ENCODE measurements at regions not wholly inside any gene's neighbourhood (a gene's known extent, or its start where the extent isn't known, plus 50 kb on each side); places are given as distances from the start of the nearest gene placed in this dataset.

DNA sequence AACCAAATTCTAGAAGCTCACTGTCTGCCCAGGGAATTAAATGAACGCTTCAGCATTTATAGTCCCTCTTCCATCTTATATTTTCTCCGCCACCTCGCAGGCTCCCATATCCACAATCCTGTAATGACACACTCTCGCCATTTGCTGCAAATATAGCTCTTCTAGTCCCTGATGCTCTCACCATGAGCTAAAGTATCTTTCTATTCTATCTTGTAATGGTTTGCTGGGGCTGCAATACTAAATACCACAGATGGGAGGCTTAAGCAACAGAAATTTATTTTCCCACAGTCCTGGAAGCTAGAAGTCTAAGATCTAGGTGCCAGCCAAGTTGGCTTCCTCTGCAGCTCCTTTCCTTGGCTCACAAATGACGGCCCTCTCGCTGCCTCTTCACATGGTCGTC, 106.9 kb upstream of the NPHP3 start:
- no peak for DNase-seq

DNA sequence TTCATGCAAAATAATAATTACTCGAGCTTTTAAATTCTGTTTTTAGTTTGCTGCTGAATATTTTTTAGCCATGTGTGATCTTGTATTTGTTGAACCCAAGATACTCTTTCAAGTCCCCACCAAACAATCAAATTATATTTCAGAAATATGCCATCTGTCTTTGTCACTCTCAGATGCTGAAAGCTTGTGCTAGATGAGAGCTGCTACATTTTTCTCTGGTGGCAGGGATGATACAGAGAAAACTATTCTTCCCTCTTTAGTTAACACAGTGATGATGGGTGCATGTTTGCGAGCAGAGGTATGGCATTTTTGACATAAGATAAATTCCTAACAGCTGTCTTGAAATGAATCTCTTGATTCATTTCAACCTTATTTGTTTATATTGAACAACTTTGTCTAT, 100.6 kb upstream of the NPHP3 start:
- DNase-seq, result no peak

DNA sequence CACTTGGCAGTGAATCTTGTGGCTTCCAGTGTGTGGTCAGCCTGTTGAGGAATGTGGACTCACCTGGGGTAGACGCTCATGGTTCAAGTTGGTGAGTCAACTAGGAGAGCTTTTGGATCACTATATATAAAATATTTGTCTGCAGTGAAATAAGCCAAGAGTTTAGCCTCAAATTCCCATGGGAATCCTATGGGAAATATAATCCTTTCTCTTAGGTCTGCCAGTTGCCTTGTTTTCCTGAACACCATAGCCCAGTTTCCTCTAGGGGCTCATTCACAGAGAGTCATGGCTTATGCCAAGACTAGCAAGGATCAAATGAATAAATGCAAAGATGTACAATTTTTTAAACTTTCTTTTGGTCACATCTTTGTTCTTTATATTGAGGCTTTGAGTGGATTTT, 100.1 kb upstream of the NPHP3 start:
- no peak for DNase-seq

DNA sequence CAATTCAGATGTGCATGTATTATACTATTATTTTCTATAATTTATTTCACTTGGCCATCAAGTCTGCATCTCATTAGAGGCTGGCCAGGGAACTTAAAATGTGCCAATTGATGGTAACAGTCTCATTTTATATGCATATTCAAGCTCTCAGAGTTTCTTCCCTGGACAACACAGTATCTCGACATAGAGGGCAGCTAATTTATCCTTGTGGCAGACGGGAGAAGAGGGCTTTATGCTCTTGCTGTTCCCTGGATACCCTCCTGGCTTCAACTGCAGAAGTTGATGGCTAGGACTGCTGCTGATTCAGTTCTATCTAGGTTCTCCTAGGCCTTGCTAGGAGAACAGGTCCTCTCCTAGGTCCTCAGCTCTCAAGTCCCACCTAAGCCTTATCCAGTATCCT, 99.1 kb upstream of the NPHP3 start:
- DNase-seq, result no peak

DNA sequence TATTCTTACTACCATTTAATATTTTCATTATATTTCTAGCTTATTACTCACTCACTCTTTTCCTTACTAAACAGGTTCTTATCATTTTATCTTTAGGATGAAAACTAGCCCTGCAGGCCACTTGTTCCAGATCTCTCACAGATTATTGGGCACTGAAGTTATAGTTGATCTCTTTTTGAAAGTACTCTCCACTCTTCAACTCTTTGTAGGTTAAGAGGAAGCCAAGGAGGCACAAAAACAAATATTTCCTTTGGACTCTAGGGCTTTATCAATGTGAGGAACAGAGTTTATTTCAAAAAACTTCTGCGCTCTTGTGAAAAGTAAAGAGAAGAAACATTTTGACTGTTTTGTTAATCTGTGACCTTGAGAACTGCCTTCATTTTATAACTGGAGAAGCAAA, 96.0 kb upstream of the NPHP3 start:
- DNase-seq, result no peak

DNA sequence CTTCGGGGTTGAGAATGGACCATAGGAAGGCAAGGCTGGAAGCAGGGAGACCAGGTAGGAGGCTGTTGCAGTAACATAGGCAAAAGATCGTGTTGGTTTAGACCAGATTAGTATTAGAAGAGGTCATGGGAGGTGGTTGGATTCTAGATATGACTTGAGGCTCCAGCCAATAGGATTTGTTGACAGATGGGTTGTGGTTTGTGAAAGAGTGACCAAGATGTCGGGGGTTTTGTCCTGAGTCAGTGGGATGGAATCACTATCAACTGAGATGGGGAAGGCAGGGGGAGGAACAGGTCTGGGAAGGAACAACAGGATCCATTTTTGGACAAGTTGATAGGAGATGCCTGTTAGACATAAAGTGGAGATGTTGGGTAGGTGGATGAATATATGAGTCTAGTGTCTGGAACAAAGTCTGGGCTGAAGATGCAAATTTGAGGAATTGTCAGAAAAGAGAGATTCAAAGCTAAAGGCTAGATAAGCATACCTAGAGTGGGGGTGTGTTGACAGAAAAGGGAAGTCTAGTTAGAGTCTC, 95.5 kb upstream of the NPHP3 start:
- DNase-seq, result no peak

DNA sequence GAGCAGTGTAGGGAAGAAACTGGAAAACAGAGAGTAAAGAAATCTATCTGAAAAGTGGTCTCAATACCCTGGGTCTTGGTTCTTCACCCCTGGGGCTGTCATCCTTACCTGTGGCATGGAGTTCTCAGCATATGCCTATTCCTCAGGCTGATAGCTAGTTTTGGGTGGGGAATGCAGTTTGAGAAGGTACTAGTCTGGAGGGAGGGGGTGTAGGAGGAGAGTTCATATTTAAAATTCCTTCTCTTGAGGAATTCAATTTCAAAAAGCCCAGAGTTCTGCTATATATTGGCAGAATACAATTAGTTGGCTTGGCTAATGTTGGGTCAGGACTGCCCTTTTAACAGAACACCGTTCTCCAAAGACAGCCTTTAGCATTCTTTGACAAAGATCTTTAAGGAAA, 82.9 kb upstream of the NPHP3 start:
- DNase-seq, result no peak

DNA sequence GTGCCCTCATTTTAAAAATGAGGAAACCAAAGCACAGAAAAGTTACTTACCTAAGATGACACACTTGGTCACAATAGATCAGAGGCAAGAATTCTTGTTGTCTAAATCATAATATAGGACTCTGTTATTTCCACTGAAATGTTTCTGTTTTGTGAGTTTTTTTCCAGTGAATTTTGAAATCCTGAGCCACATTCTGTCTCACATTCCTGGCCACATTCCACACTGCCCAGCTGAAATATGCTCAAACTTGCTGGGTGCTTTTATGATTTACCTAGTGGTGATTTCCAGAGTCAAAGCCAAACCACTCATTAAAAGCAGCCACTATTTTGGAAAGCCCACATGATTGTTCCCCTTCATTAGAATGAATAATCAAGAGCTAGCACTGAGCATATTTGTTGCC, 82.3 kb upstream of the NPHP3 start:
- no peak for DNase-seq

DNA sequence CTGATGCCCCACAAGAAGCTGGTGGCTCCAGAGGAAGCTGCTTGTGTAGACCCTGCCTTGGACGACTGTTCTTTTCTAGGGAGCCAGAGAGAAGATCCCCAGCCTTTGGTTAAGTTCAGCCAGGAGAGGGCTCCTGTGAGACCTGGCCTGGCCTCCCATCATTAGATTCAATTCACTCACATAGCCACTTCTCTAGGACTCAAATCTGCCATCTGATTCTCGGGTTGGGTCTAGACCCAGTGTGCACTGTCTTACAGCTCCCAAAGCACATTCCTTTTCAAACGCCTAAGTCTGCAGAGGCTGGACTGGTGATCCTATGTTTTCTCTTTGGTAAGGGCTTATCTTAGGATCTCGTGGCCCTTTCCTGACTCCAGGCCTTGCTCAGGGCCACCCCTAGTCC, 81.7 kb upstream of the NPHP3 start:
- DNase-seq, result no peak

DNA sequence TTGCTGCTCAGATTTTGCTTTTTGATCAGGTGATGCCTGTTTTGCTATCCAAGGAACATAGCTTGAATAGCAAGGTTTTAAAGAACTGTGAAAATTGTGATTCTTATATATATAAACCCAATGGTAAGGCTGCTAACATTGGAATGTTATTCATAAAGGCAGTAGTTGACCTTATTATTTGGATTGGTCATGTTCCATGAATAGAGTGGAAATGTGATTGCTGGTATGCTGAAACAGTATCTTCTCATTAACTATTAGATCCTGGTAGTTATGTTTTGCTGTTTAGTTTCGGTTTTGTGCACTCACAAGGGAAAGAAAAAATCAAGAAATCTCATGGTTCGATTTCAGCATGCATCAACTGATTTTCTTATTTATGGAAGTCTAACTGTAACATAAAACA, 78.7 kb upstream of the NPHP3 start:
- DNase-seq, result no peak

DNA sequence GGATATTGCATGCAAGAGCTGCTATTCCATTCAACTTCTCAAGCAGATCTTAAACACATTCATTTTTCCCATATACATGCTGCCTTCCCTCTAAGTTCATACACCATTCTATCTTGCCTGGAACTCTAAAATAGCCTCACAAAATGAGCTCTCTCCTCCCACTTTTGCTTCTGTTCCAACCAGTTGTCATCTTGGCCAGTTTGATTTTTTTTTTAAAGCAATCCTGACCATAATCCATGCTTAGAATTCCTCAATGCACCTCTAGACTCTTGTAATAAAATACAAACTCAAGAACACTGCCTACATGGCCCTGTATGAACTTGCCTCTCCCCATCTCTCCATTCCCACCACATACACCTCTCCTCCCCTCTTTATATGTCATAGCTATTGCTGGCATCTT, 68.6 kb upstream of the NPHP3 start:
- DNase-seq, result no peak

DNA sequence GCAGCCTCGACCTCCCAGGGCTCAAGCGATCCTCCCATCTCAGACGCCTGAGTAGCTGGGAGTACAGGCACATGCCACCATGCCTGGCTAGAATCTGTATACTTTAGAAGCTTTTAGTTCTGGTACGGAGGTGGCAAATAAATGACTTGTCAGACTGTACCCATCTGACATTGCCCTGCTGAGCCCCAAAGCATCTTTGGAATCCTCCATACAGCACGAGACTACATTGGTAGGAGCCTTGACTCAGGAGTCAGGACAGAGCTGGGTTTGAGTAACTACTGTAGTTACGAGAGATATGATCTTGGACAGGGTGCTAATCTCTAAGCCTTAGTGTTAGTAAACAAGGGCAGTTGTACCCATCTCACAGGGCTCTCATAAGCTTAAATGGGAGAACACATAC, 67.8 kb upstream of the NPHP3 start:
- no peak for DNase-seq

DNA sequence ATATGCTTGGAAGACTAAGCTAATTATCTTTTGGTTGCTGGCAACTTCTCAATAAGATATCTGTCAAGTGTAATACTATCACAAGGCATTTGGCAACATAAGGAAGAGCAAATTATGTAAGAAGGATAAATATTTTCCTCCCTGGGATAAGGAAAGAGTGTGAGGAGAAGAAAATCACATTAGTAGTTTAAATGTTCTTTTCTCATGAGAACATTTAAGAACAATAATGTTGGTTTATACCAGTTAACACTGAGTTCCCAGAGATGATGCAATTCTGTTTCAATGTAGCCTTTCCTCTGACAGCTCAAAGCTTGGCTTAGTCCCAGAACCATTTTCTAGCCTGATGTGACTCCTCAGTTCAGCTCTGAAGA, 66.1 kb upstream of the NPHP3 start:
- peak in 18 of 58 donors; percentile 0 to 39 (median 5) for DNase-seq

DNA sequence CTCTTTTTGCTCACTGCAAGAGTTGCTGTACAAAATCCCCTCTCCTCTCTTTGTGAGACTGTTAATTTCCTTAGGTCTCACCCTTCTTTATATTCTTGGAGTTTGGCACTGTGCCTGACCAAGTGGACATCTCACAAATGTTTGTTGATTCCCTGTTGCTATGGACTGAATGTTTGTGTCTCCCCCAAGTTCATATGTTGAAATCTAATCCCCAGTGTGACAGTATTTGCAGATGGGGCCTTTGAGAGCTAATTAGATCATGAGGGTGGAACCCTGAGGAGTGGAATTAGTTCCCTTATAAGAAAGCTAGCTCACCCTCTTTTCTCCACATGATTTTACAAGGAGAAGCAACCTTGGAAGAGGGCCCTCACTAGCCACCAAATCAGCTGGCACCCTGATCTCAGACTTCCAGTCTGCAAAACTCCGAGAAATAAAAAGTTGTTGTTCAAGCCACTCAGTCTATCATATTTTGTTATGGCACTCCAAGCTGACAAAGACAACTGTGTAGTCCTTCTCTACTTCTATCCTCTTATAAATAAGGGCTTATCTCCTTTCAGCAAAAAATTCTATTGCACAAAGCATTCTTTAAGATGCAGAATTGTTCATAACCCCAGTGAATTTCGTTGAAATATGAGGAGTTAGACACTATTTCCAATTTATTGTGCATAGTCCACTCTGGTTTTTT, 65.5 kb upstream of the NPHP3 start:
- no peak for DNase-seq

DNA sequence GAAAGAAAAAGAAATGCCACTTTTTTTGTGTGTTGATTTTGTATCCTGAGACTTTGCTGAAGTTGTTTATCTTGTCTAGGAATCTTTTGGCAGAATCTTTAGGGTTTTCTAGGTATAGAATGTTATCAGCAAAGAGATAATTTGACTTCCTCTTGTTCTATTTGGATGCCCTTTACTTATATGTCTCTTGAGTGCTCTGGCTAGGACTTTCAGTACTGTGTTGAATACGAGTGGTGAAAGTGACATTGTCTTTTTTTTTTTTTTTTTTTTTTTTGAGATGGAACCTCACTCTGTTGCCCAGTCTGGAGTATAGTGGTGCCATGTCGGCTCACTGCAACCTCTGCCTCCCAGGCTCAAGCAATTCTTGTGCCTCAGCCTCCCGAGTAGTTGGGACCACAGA, 64.7 kb upstream of the NPHP3 start:
- DNase-seq, result no peak

DNA sequence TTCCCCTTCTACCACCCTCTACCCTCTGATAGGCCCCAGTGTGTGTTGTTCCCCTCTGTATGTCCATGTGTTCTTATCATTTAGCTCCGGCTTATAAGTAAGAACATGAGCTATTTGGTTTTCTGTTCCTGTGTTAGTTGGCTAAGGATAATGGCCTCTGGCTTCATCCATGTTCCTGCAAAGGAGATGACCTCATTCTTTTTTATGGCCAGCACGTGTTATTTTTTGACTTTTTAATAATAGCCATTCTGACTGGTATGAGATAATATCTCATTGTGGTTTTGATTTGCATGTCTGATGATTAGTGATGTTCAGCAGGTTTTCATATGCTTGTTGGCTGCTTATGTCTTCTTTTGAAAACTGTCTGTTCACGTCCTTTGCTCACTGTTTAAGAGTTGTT, 63.1 kb upstream of the NPHP3 start:
- no peak for DNase-seq

DNA sequence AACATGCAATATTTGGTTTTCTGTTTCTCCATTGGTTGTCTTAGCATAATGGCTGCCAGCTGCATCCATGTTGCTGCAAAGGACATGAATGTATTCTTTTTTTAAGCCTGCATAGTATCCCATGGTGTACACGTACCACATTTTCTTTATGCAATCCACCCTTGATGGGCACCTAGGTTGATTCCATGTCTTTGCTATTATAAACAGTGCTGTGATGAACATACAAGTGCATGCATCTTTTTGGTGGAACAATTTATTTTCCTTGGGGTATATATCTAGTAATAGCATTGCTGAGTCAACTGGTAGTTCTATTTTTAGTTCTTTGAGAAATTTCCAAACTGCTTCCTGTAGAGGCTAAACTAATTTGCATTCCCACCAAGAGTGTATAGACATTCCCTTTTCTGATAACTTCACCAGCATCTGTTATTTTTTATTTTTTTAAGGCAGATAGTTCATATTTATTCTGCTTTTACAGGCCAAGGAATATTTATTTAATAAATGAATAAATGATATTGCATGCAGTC, 62.4 kb upstream of the NPHP3 start:
- DNase-seq, result no peak

DNA sequence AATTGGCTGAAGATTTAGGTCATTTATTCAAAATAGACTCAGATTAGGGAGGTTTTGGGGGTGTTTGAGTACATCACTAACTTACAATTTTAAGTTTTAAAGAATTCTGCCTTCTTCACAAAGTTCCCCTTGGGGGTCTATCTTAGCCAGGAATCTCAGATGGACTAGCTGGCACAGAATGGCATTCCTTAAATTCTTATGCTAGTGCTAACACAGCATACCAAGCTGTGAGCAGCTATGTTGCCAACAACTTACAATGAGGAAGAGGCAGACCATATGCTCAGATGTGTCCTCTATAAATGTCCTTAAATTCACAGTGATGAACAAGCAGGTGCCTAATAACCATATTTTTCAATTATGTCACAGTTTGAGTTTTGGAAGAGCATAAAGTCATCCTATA, 60.9 kb upstream of the NPHP3 start:
- peak in 1 of 58 donors; percentile 1 for DNase-seq

DNA sequence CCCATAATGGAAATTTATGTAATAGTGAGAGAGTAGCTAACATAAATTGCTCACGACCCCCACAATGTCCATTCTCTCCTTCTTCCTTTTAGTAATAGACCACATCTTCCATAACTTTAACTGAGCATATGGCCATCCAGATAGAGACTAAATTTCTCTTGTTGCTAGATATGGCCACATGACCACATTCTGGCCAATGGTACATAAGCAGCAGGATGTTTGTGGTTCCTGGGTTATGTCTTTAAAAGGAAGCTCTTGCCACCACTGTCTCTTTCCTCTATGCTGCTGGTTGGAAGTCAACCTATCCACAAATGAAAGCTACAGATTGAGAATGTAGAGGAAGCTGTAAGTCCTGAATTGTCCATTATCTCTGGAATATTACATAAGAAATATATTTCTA, 59.7 kb upstream of the NPHP3 start:
- DNase-seq, result no peak

DNA sequence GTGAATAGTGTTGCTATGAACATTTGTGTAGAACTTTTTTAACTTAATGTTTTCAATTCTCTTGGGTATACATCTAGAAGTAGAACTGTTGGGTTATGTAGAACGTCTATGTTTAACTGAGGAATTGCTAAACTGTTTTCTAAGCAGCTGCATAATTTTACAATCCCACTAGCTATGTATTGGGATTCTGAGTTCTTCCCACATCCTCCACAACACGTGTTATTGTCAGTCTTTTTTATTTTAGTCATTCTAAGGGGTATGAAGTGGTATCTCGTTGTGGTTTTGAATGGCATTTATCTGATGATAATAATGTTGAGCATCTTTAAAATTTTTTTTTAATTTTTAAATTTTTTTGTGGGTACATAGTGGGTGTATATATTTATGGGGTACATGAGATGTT, 55.0 kb upstream of the NPHP3 start:
- no peak for DNase-seq

DNA sequence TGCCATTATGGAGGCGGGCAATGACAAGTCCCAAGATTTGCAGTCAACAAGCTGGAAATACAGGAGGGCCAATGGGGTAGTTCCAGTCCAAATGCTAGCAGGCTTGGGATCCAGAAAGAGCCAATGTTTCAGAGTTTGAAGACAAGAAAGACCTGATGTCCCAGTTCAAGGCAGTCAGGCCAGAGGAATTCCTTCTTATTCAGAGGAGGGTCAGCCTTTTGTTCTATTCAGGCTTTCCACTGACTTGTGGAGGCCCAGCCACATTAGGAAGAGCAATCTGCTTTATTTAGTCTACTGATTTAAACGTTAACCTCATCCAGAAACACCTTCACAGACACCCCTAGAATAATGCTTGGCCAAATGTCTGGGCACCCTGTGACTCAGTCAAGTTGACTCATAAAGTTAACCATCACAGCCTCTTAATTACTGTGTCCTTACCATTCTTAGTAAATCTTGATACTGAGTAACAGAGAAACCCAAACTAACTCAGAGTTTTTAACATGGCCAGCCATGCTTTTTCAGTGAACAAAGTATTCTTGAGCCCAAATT, 50.9 kb upstream of the NPHP3 start:
- no peak for DNase-seq

DNA sequence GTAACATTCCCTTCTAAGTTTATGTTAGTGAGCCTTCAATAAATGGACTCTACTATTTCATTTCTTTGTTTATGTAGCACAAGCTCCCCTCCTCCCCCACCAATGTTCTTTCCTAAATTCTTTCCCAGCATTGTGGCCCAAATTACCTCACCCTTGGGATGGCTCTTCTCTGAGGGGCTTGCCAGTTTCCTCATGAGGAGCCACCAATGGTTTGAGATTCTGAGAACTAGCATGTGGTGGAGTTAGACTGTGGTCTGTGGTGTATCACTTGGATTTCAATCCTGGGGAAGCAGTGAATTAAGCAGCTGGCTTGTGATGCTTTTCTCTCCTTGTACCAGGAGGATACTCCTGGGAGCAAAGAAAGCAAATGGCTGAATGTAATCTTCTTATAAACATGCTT, 50.0 kb upstream of the NPHP3 start:
- no peak for DNase-seq
